ENCODE measurements at regions not wholly inside any gene's neighbourhood (a gene's known extent, or its start where the extent isn't known, plus 50 kb on each side); places are given as distances from the start of the nearest gene placed in this dataset.

GRCh38 chr18:41416044-41416443, 539.0 kb upstream of the PIK3C3 start:
- Mint-ChIP-seq H3K4me1 (peaks cover 8% of the 10 kb centered on the region), H3K27ac (no peak overlapping the region), H3K9me3 (no peaks in the 10 kb centered on the region), H3K4me3 (no peak overlapping the region), H3K36me3 (ENCODE audit: low read depth) (no peaks in the 10 kb centered on the region), H3K27me3 (ENCODE audit: insufficient read depth, low read depth, poor library complexity) (no peaks in the 10 kb centered on the region)
- H3K79me2 ChIP-seq (replicated peaks; ENCODE audit: insufficient read depth), result no peaks in the 10 kb centered on the region
- no peaks in the 10 kb centered on the region for H3F3A ChIP-seq (replicated peaks; ENCODE audit: low read depth)
- DNase-seq (ENCODE audit: low spot score), result no peak
- ATAC-seq, result no peak
- no peak overlapping the region for H3K4me3 ChIP-seq
- TF ChIP-seq ZNF462 (CRISPR knock-in tag; IDR thresholded peaks at IDR 0.05), result no peak
- TF ChIP-seq STAT1 (IDR thresholded peaks at IDR 0.05; ENCODE audit: unreplicated experiment), result no peak
- TF ChIP-seq ETS1 (IDR thresholded peaks at IDR 0.05), result no peak
- TF ChIP-seq NANOG (IDR thresholded peaks at IDR 0.05; ENCODE audit: borderline replicate concordance), result no peak
- no peak overlapping the region for H3K27ac ChIP-seq (ENCODE audit: low read depth)
- H3K4me2 ChIP-seq, result no peak overlapping the region
- H3K27me3 ChIP-seq (ENCODE audit: insufficient read depth), result no peaks in the 10 kb centered on the region
- no peaks in the 10 kb centered on the region for H3K9me2 ChIP-seq (ENCODE audit: insufficient read depth)
- H2AFZ ChIP-seq, result no peak overlapping the region
- no peaks in the 10 kb centered on the region for H4K20me1 ChIP-seq (replicated peaks; ENCODE audit: insufficient read depth)
- no peaks in the 10 kb centered on the region for H3K36me3 ChIP-seq (ENCODE audit: insufficient read depth)
- 0 out of 2 replicates have a peak, but pooled peaks cover 5% of the 10 kb centered on the region for H3K4me1 ChIP-seq (ENCODE audit: insufficient read depth)

GRCh38 chr18:41410006-41410405, 545.0 kb upstream of the PIK3C3 start:
- Histone ChIP-seq H2AFZ (no peak overlapping the region), H3K4me2 (no peak overlapping the region), H3K27me3 (ENCODE audit: insufficient read depth) (no peaks in the 10 kb centered on the region), H3K36me3 (ENCODE audit: insufficient read depth) (no peaks in the 10 kb centered on the region), H3K4me3 (no peak overlapping the region), H3K79me2 (replicated peaks; ENCODE audit: insufficient read depth) (no peaks in the 10 kb centered on the region), H3K4me1 (ENCODE audit: insufficient read depth) (0 out of 2 replicates have a peak, but pooled peaks cover 5% of the 10 kb centered on the region), H3F3A (replicated peaks; ENCODE audit: low read depth) (no peaks in the 10 kb centered on the region), H3K27ac (ENCODE audit: low read depth) (no peak overlapping the region), H4K20me1 (replicated peaks; ENCODE audit: insufficient read depth) (no peaks in the 10 kb centered on the region), H3K9me2 (ENCODE audit: insufficient read depth) (no peaks in the 10 kb centered on the region; the same call in 1 of the 2 replicates)
- Mint-ChIP-seq H3K36me3 (ENCODE audit: low read depth) (no peaks in the 10 kb centered on the region), H3K4me3 (no peak overlapping the region), H3K27me3 (ENCODE audit: insufficient read depth, low read depth, poor library complexity) (no peaks in the 10 kb centered on the region), H3K27ac (no peak overlapping the region), H3K4me1 (peaks cover 6% of the 10 kb centered on the region; the same call in 2 of the 3 replicates), H3K9me3 (no peaks in the 10 kb centered on the region)
- DNase-seq (ENCODE audit: low spot score) (no peak), ATAC-seq (no peak)
- TF ChIP-seq NANOG (IDR thresholded peaks at IDR 0.05; ENCODE audit: borderline replicate concordance), result no peak
- no peak for TF ChIP-seq REST (IDR thresholded peaks at IDR 0.05; ENCODE audit: unreplicated experiment)
- no peak for TF ChIP-seq JUNB (IDR thresholded peaks at IDR 0.05; ENCODE audit: unreplicated experiment)

All from GM23338 (cell line).